Activated naive CD4-positive, alpha-beta T cell treated with anti-CD3 and anti-CD28 coated beads, Interleukin-2, amount 50 U/mL, for 72 hours (primary cell): ENCODE measurements at regions not wholly inside any gene's neighbourhood (a gene's known extent, or its start where the extent isn't known, plus 50 kb on each side); places are given as distances from the start of the nearest gene placed in this dataset.
"Not testable (repeated sequence)": the region's sequence is repeated elsewhere in the genome, so short reads cannot be mapped to it uniquely, and the experiment has no call there.

Experiments used
- ATAC-seq, 2 donors: fragments of 150-1000 bp; cut with Tn5 transposase; 2 replicates each; pipeline ENCODE4 v1.10.0; 2021; ENCODE audit warnings: mild to moderate bottlenecking in 2 of 2, moderate library complexity in 2 of 2
- DNase-seq, 2 donors: peaks; one replicate each; pipeline ENCODE4 v3.0.0; 2021 to 2022; ENCODE audit warnings: low spot score in 2 of 2
- H3K27ac Mint-ChIP-seq, 2 donors: one replicate each; pipeline ENCODE4 v1.8.0; 2022; ENCODE audit warnings: mild to moderate bottlenecking in 2 of 2, mixed read lengths in 2 of 2
- H3K36me3 Mint-ChIP-seq, 2 donors: one replicate each; pipeline ENCODE4 v1.8.0; 2022; ENCODE audit warnings: mixed read lengths in 2 of 2
- H3K9me3 Mint-ChIP-seq, 2 donors: one replicate each; pipeline ENCODE4 v1.8.0; 2022; ENCODE audit warnings: mixed read lengths in 2 of 2

DNA sequence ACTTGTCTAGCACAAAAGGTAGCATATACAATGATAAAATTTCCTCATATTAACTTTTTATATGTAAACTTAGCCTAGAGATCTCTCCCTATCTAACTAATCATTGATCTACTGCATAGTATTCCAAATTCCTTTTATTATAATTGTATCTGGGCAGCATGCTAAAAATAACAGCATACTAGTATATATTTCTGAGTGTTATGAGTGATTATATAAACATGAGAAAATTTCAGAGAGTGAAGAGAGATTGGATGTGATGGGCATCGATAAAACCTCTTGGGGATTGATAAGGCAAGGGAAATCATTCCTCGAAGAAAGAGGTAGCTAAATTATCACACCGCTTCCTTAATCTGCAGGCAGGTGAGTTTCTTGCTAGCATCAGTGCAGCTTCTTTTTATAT, 158.2 kb downstream of the HMHB1 start:
- Mint-ChIP-seq H3K36me3 (no peaks in the 10 kb centered on the region), H3K27ac (no peak overlapping the region), H3K9me3 (no peaks in the 10 kb centered on the region)
- no peak for DNase-seq
- ATAC-seq = no peak

DNA sequence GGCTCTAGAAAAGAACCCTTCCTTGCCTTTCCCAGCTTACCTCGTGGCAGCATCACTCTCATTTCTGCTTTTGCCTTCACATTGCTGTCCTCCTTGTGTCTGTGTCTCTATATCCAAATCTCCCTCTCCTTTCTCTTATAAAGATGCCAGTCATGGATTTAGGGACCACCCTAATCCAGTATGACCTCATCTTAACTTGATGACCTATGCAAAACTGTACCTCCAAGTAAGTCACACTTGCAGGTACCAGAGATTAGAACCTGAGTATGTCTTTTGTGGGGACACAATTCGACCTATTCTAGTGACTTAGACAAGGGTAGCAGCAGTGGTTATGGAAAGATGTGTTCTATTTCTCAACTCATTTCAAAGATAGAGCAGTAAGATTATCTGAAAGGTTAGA, 160.1 kb downstream of the HMHB1 start:
- no peaks in the 10 kb centered on the region for H3K9me3 Mint-ChIP-seq

GRCh38 chr5:143976055-143976454, 164.1 kb downstream of the HMHB1 start:
- DNase-seq (no peak), ATAC-seq (no peak)
- Mint-ChIP-seq H3K36me3 (no peaks in the 10 kb centered on the region), H3K9me3 (peaks cover 0 to 2% of the 10 kb centered on the region in 2 donors), H3K27ac (peak overlapping the region in 1 of 2 donors; percentile 67)

More for the DNA sequence above, 160.1 kb downstream of the HMHB1 start:
- DNase-seq = no peak
- no peaks in the 10 kb centered on the region for H3K36me3 Mint-ChIP-seq
- ATAC-seq = no peak
- H3K27ac Mint-ChIP-seq = no peak overlapping the region

GRCh38 chr5:143977891-143978461, 166.0 kb downstream of the HMHB1 start:
- DNase-seq (no peak), ATAC-seq (no peak)
- no peak overlapping the region for H3K27ac Mint-ChIP-seq
- peaks cover 0 to 5% of the 10 kb centered on the region in 2 donors for H3K9me3 Mint-ChIP-seq
- no peaks in the 10 kb centered on the region for H3K36me3 Mint-ChIP-seq

DNA sequence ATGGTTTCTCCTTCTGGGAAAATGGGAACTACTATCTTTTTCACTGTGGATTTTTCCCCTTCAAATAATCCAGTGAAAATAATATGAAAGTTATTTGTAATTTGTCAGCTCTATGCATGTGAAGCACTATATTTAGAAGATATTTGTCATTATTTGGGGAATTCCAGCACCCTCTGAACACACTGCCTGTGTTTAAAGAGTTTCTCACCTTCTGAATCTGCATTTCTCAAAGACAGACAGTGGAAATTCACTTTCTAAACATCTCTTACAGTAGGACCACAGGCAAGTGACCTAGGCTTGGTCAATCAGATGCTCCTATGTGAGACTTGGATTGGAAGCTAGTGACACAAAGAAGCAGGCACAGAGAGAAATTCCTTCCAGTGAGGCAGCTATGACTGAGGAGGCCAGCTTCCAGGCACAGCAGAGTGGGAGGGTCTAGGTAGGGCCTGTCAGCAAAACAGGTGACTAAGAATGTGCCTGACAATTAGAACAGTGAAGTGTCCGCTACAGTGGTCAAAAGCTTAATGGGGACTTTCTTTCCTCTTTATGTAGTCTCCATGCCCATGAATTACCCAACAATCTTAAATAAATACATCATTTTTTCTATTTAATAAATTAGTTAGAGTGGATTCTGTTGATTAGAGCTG, 167.2 kb downstream of the HMHB1 start:
- no peaks in the 10 kb centered on the region for H3K36me3 Mint-ChIP-seq
- ATAC-seq = no peak
- H3K27ac Mint-ChIP-seq = no peak overlapping the region
- DNase-seq = no peak
- H3K9me3 Mint-ChIP-seq = peaks cover 0 to 5% of the 10 kb centered on the region in 2 donors

GRCh38 chr5:143980506-143980905, 168.5 kb downstream of the HMHB1 start:
- ATAC-seq = no peak
- Mint-ChIP-seq H3K27ac (no peak overlapping the region), H3K9me3 (peaks cover 0 to 5% of the 10 kb centered on the region in 2 donors), H3K36me3 (no peaks in the 10 kb centered on the region)
- DNase-seq = no peak

DNA sequence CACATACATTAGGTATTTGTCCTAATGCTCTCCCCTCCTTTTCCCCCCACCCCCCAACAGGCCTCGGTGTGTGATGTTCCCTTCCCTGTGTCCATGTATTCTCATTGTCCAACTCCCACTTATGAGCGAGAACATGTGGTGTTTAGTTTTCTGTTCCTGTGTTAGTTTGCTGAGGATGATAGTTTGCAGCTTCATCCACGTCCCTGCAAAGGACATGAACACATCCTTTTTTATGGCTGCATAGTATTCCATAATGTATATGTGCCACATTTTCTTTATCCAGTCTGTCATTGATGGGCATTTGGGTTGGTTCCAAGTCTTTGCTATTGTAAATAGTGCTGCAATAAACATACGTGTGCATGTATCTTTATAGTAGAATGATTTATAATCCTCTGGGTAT, 171.0 kb downstream of the HMHB1 start:
- not testable (repeated sequence) for H3K27ac Mint-ChIP-seq, H3K9me3 Mint-ChIP-seq, H3K36me3 Mint-ChIP-seq, ATAC-seq, DNase-seq

DNA sequence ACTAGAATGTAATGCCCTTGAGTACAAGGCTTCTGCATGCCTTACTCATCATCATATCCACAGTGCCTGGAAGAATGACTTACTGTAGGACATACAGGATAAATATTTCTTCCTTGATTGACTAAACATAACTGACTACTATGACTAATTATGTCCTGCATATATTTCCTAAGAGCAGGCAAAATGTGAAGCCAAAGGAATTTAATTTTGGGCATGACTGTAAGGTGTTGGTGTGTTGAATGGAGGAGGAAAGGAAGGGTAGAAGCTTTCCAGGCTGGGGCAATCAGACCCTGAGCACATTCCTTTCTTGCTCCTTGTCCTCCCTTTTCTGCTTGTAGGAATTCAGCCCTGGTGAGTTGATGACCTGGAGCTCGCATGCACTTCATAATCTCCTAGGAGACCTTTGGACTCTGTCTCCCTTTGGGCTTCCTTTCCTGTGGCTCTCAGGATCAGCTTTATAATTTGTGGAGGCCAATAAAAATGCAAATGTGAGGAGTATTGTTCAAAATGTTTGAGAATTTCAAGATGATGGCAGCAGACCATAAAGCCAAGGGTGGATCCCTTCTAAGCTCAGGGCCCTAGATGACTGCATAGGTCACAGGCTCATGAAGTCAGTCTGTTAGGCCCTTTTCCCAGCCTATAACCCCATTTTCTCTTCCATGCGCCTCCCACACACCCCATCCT, 174.0 kb downstream of the HMHB1 start:
- ATAC-seq = no peak
- Mint-ChIP-seq H3K36me3 (no peaks in the 10 kb centered on the region), H3K27ac (no peak overlapping the region), H3K9me3 (peaks cover 0 to 3% of the 10 kb centered on the region in 2 donors)
- DNase-seq = no peak

DNA sequence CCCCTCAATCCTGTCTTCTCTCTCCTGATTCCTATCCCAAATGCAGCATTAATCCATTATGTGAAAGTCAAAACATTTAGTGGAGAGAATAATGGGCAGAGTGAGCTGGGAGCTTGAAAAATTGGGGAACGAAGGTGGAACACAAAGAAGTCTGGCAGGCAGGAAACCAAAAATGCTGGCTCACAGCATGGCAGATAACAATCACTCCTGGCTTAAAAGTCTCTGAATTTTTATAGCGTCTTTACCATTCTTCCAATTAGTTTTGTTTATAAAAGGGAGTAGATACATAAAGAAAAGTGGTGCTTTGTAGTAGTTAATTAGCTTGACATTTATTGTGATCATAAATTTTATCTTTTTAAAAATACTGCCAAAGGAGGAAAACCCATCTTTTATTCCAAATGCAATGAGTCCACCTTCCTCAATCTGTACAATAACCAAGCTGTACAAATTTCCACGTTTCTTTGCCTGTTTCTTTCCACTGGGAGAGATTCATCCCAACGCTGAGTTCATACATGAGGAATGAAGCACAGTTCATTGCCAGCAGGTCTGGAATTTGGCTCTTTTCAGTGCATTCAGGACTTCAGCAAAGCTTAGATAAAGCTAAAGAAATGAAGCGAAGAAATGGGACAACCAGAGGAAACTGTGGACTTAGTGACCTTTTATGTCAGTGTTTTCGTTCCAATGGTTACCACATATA, 174.7 kb downstream of the HMHB1 start:
- no peak for DNase-seq
- Mint-ChIP-seq H3K9me3 (no peaks in the 10 kb centered on the region), H3K27ac (no peak overlapping the region), H3K36me3 (no peaks in the 10 kb centered on the region)
- no peak for ATAC-seq

GRCh38 chr5:143987264-143987663, 175.3 kb downstream of the HMHB1 start:
- DNase-seq = no peak
- no peaks in the 10 kb centered on the region for H3K36me3 Mint-ChIP-seq
- H3K27ac Mint-ChIP-seq = no peak overlapping the region
- no peak for ATAC-seq
- H3K9me3 Mint-ChIP-seq = no peaks in the 10 kb centered on the region

DNA sequence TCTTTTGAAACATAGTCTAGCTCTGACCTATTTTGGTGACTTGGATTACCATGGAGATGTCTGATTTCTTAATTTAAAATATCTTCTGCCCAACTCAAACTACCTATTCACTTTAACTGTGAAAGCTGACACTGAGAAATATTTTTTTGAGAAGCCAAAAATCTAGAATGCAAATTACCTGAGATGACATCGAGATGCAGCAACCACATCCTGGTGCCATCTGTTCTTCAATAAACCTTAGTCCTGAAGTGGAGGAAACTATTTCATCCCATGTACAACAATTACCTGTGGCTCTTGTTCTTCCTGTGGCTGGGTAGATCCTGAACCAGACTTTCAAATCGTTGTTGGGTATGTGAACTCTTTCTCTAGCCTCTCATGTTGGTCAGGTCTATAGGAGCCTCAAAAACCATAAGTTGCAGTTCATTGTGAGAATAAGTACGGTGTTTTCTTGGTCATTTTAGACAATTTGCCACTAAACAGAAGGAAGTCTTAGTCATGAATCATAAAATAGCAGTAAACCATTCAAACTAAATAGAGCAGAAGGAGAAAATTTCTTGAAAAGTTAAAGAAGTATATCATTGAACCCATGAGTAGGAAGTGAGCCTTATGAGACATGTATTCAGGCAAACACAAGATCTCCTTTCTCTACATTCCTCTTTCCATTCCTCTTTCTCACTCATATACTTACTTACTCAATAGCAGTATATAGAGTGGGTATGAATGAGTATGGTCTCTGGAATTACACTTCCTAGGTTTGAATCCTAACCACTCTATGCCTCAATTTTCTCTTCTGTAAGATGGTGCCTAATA, 176.0 kb downstream of the HMHB1 start:
- H3K27ac Mint-ChIP-seq = no peak overlapping the region
- no peaks in the 10 kb centered on the region for H3K36me3 Mint-ChIP-seq
- DNase-seq (no peak), ATAC-seq (no peak)
- no peaks in the 10 kb centered on the region for H3K9me3 Mint-ChIP-seq

GRCh38 chr5:143992496-143992895, 178.0 kb downstream of the YIPF5 start:
- DNase-seq (no peak), ATAC-seq (no peak)
- Mint-ChIP-seq H3K27ac (no peak overlapping the region), H3K36me3 (no peaks in the 10 kb centered on the region), H3K9me3 (no peaks in the 10 kb centered on the region)

GRCh38 chr5:144002876-144003275, 167.6 kb downstream of the YIPF5 start:
- DNase-seq = no peak
- no peak overlapping the region for H3K27ac Mint-ChIP-seq
- H3K9me3 Mint-ChIP-seq = no peaks in the 10 kb centered on the region
- no peaks in the 10 kb centered on the region for H3K36me3 Mint-ChIP-seq
- no peak for ATAC-seq

GRCh38 chr5:144003636-144004035, 166.8 kb downstream of the YIPF5 start:
- Mint-ChIP-seq H3K9me3 (no peaks in the 10 kb centered on the region), H3K27ac (no peak overlapping the region), H3K36me3 (no peaks in the 10 kb centered on the region)
- ATAC-seq (no peak), DNase-seq (no peak)

- H3K36me3 Mint-ChIP-seq = no peaks in the 10 kb centered on the region
- H3K27ac Mint-ChIP-seq = no peak overlapping the region
- no peak for ATAC-seq
- H3K9me3 Mint-ChIP-seq = no peaks in the 10 kb centered on the region
- no peak for DNase-seq
Observed at GRCh38 chr5:144004146-144004545, 166.3 kb downstream of the YIPF5 start.

DNA sequence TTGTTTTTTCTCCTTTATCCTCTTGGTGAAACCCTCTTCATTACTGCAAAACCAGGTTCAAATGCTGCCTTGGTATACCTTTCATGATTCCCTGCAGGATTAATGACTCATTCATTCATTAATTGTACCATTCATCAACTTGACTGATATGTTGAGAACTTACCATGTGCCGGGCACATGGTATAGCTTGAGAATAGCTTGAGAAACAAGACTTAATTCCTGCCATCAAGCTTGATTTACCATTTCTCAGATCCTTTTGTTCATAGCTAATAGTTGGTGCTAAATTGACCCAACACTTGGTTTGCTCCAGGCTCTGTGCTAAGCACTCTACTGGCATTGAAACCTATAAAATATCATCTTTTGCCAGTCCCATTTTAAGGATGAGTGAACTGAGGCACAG, 165.7 kb downstream of the YIPF5 start:
- H3K36me3 Mint-ChIP-seq = no peaks in the 10 kb centered on the region
- DNase-seq (no peak), ATAC-seq (no peak)
- no peak overlapping the region for H3K27ac Mint-ChIP-seq
- no peaks in the 10 kb centered on the region for H3K9me3 Mint-ChIP-seq

DNA sequence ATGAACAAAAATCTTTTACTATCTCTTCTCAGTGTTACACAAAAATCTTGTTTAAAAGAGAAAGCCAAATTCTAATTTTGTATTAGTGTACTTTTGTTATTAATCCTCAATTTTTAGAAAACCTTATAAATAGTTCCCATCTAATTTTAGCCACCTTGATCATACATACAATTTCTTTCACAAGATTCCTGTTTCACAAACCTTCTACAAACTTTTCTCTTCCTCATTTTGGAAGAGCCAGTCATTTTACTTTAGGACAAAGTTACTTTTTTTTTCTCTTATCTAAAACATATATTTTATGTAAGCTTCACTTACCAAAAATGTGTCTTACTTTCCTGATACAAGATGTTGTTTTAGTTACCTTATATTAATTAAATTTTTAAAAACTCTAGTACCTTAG, 161.3 kb downstream of the YIPF5 start:
- ATAC-seq (no peak), DNase-seq (no peak)
- no peak overlapping the region for H3K27ac Mint-ChIP-seq
- H3K36me3 Mint-ChIP-seq = peaks cover 6 to 11% of the 10 kb centered on the region in 2 donors
- H3K9me3 Mint-ChIP-seq = peaks cover 9 to 14% of the 10 kb centered on the region in 2 donors
